ENCODE measurements at regions not wholly inside any gene's neighbourhood (a gene's known extent, or its start where the extent isn't known, plus 50 kb on each side); places are given as distances from the start of the nearest gene placed in this dataset.

DNA sequence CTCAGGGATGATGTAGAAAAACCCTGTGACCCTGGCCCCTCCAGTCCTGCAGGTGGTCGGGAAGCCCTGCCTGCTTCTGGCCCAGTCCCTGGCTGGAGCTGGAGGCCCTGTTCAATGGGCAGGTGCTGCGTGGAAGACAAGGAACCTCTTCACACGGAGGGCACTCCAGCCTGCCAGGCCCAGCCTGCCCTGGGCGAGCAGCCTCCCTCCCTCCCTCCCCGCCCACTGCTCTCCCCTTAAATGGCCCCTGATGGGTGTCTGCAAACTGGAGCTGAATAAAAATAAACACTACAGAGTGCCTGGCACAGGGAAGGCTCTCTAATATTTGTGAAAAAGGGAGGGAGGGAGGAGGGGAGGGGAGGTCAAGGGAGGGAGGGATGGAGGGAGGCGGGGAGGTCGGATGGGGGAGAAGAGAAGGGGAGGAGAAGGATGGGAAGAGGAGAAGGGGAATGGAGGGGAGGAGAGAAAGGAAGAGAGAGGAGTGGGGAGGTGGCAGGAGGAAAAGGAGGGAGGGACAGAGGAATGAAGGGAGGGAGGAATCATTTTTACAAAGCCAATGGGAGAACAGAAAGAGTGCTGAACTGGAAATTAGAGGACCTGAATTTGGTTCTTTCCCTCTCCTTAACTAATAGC is 222.8 kb upstream of the TNRC6C start:
- Mint-ChIP-seq H3K4me3 (no peak overlapping the region), H3K36me3 (peaks cover 6% of the 10 kb centered on the region), H3K27me3 (peaks cover 4 to 26% of the 10 kb centered on the region in 2 donors), H3K9me3 (no peaks in the 10 kb centered on the region), H3K27ac (no peak overlapping the region), H3K4me1 (ENCODE audit: low read depth in 2 of 2) (peaks cover 0 to 2% of the 10 kb centered on the region in 2 donors)
- ATAC-seq = no peak
- no peak for DNase-seq (ENCODE audit: low spot score)

DNA sequence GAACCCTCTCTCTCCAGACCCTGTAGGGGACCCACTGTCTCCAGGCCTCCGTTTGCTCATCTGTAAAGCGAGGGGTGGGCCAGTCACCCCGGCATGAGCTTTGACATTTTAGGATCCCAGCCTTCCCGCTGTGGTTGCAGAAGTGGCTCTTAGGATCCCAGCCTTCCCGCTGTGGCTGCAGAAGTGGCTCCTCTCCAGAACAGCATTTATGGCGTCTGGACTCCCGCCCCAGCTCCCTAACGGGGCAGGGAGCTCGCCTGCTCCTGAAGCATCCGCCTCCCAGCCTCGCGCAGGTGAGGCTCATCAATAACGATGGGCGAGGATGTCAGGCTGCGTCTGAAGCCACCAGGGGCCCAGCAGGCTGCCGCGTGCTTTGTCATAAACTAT is 222.3 kb upstream of the TNRC6C start:
- Mint-ChIP-seq H3K9me3 (no peaks in the 10 kb centered on the region), H3K27me3 (peaks cover 4 to 24% of the 10 kb centered on the region in 2 donors), H3K4me1 (ENCODE audit: low read depth in 2 of 2) (peaks cover 0 to 2% of the 10 kb centered on the region in 2 donors), H3K27ac (no peak overlapping the region), H3K36me3 (peaks cover 6% of the 10 kb centered on the region), H3K4me3 (no peak overlapping the region)
- ATAC-seq (no peak), DNase-seq (ENCODE audit: low spot score) (no peak)

DNA sequence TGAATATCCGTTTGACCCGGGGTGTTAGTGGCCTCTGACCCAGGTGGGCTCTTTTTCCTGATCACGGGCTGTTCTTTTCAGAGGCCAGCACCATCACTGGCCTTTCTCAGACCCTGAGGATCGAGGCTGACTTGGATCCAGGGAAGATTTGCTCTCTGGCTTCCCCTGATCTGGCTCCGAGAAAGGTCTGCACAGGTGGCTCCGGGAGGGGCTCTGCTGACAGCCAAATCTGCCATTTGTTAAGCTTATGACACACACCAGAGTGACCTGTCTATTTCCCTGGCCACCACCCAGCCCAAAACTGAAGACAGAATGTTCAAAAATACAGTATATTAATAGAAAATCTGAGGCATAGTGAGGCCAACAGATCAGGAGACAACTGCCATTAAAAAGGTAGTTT is 221.8 kb upstream of the TNRC6C start:
- Mint-ChIP-seq H3K9me3 (no peaks in the 10 kb centered on the region), H3K27me3 (peaks cover 4 to 24% of the 10 kb centered on the region in 2 donors), H3K36me3 (peaks cover 6% of the 10 kb centered on the region), H3K4me3 (no peak overlapping the region), H3K4me1 (ENCODE audit: low read depth in 2 of 2) (peaks cover 0 to 2% of the 10 kb centered on the region in 2 donors), H3K27ac (no peak overlapping the region)
- DNase-seq (ENCODE audit: low spot score) (no peak), ATAC-seq (no peak)

DNA sequence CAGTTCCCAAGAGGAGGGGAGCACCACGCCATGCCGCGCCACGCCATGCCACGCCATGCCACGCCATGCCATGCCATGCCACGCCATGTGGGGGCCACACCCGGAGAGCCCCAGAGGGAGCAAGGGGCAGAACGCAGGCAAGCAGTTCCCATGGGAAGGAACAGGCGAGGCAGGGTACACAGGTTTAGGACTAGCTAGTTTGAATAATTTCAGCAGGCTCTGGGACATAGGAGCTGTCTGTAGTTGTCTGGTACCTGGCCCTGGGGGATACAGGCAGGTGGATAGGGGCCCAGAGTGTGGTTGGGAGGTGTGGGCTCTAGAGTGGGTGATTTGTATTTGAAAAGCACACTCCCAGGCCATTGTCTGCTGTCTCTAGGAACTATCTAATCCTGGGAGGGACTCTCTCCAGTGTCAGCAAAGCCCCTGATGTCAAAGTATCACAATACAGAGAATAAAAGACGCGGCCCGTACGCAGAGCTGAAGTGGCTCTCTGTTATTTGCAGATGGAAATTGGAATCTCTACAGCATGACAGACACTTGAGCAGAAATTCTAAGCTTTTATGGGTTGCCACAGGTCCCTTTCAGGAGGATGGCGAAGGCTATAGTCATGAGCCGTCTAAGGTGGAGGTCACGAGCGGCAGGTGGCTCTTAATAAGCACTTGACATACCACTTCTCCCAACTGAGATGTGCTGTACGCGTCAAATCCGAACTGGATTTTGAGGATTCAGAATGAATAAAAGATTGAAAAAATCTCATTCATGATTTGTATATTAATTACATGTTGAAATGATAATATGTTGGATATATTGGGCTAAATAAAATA is 220.8 kb upstream of the TNRC6C start:
- peaks cover 4 to 18% of the 10 kb centered on the region in 2 donors for H3K27me3 Mint-ChIP-seq
- H3K36me3 Mint-ChIP-seq = peaks cover 3% of the 10 kb centered on the region
- H3K4me1 Mint-ChIP-seq (ENCODE audit: low read depth in 2 of 2) = peaks cover 0 to 2% of the 10 kb centered on the region in 2 donors
- H3K9me3 Mint-ChIP-seq = no peaks in the 10 kb centered on the region
- ATAC-seq = no peak
- H3K27ac Mint-ChIP-seq = no peak overlapping the region
- no peak for DNase-seq (ENCODE audit: low spot score)
- no peak overlapping the region for H3K4me3 Mint-ChIP-seq

DNA sequence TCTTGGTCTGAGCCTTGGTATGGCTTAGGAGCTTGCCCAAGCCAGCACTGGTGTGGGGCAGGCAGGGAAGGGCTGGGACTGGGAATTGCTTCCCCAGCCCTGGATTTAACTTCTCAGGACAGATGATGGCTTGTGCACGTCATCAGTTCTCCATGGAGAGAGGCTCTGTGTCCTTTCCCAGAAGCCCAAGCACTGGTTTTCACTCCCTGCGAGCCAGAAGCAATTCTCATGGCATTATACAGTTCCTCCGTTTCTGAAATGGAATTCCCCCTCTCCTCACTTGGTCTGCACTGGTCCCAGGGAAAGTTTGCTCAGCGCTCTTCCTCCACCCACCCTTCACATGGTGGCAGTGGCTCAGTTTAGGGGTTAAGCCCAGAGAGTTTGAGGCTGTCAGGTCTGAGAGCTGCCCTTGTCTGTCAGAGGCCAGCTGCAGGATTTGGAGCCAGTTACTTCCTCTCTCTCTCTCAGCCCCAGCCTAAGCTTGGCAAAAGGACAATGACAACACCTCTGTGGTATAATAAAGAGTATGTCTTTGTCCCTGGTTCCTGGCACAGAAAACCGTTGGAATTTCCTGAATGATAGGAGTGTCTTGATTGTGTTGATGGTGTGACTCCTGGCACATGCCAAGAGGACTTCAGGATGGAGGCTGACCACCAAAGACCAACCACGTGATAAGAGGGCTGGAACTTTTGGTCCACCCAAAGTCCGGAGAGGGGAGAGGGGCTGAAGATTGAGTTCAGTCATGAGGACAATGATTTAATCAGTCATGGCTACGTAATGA is 219.6 kb upstream of the TNRC6C start:
- ATAC-seq (no peak), DNase-seq (ENCODE audit: low spot score) (no peak)
- H3K4me3 Mint-ChIP-seq = no peak overlapping the region
- H3K9me3 Mint-ChIP-seq = no peaks in the 10 kb centered on the region
- no peaks in the 10 kb centered on the region for H3K36me3 Mint-ChIP-seq
- no peak overlapping the region for H3K27ac Mint-ChIP-seq
- no peaks in the 10 kb centered on the region for H3K4me1 Mint-ChIP-seq (ENCODE audit: low read depth in 2 of 2)
- peaks cover 0 to 7% of the 10 kb centered on the region in 2 donors for H3K27me3 Mint-ChIP-seq

DNA sequence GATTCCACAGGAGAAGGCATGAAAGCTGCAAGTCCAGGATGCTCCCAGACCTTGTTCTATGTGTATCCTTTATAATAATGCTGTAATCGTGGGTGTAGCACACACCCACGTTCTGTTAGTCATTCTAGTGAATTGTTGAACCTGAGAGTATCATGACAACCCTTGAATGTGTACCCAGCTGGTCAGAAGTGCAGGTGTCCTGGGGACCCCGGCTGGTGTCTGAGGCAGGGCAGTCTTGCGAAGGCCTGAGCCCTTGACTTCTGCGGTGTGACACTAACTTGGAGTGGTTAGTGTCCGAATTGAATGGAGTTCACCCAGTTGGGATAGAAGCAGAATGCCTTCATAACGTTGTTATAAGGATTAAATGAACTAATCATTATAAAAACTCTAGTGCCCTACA is 218.0 kb upstream of the TNRC6C start:
- H3K4me3 Mint-ChIP-seq = no peak overlapping the region
- ATAC-seq (no peak), DNase-seq (ENCODE audit: low spot score) (no peak)
- no peaks in the 10 kb centered on the region for H3K36me3 Mint-ChIP-seq
- H3K27me3 Mint-ChIP-seq = peaks cover 0 to 5% of the 10 kb centered on the region in 2 donors
- H3K27ac Mint-ChIP-seq = no peak overlapping the region
- no peaks in the 10 kb centered on the region for H3K9me3 Mint-ChIP-seq
- no peaks in the 10 kb centered on the region for H3K4me1 Mint-ChIP-seq (ENCODE audit: low read depth in 2 of 2)

DNA sequence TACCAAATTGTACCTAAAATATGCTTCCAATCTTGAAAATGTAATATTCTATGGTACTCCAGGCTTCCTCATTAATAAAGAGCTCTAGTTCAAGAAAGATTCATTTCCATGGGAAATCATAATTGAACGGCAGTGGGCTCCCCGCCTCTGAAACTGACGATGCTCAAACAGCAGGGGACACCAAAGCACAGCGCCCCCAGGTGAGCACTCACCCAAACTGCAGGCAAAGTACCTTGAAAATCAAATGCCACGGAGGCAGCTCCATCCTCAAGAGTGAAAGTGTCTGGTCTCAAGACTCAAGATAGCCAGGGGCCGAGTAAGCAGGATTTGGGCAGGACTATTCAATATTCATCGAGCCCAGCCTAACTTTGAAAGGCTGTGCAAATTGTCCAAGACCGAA is 217.4 kb upstream of the TNRC6C start:
- Mint-ChIP-seq H3K4me1 (ENCODE audit: low read depth in 2 of 2) (no peaks in the 10 kb centered on the region), H3K27ac (no peak overlapping the region), H3K36me3 (no peaks in the 10 kb centered on the region), H3K27me3 (peaks cover 0 to 5% of the 10 kb centered on the region in 2 donors), H3K9me3 (no peaks in the 10 kb centered on the region), H3K4me3 (no peak overlapping the region)
- DNase-seq (ENCODE audit: low spot score) (no peak), ATAC-seq (no peak)

DNA sequence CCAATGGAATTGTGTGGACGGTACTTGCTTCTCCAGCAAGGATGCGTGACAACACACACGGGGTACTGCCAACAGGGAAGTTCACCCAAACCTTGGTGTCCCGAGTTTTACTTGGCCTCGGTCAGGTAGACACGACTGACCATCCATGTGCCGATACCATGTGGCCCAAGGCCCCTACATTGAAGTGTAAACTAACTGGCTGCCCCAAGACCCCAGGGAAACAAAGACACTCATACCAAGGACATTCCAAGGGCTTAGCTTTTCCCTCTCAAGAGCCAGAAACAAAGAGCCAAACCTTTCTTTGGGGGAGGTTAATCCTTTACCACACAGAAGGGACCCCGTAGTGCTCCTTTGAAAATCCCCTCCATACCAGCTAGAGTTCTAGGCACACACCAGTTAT is 215.9 kb upstream of the TNRC6C start:
- Mint-ChIP-seq H3K27me3 (peaks cover 0 to 5% of the 10 kb centered on the region in 2 donors), H3K4me1 (ENCODE audit: low read depth in 2 of 2) (no peaks in the 10 kb centered on the region), H3K27ac (no peak overlapping the region), H3K4me3 (no peak overlapping the region), H3K36me3 (no peaks in the 10 kb centered on the region), H3K9me3 (no peaks in the 10 kb centered on the region)
- ATAC-seq = no peak
- DNase-seq (ENCODE audit: low spot score) = no peak

DNA sequence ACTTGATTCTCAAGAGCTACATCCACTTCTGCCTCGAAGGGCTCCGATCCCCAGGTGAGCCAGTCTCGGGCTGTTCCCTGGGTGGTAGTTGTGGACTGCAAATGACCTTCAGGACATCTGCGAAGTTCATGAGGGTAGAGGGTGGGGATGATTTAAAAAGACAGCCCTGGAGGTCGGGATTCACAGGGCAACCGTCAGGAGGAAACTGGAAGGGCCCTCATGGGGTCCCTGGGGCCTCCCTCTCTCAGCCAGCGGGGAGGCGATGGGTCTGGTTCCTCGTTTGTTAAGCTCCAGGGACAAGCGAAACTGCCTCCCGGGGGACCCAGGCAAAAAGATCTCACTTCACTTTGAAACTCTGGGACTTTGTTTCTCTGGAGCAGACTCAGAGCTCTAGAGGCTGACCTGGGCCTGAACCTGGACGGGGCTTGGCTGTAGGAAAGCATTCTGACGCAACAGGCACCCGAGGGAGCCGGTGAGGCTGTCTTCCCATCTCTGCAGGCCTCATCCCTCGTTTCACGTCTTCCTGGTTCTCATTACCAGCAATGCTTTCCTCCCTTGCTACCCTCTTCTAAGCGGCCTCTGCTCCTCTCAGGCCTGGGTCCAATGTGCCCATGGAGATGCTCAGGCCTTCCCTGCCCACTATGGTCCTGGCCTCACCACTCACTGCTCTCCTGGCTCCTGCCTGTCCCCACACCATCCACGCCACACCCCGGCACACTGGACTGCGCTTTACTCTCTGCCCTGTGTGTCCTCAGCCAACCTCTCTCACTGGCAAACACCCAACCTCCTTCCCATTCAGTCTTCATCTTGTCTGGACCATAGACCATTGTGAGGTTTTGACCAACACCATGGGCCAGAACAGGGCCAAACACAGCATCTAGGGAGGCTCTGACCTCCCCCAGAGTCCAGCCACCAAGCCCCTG is 214.2 kb upstream of the TNRC6C start:
- Mint-ChIP-seq H3K4me1 (ENCODE audit: low read depth in 2 of 2) (no peaks in the 10 kb centered on the region), H3K27ac (no peak overlapping the region), H3K36me3 (no peaks in the 10 kb centered on the region), H3K27me3 (peaks cover 0 to 5% of the 10 kb centered on the region in 2 donors), H3K9me3 (no peaks in the 10 kb centered on the region), H3K4me3 (no peak overlapping the region)
- ATAC-seq (no peak), DNase-seq (ENCODE audit: low spot score) (no peak)

DNA sequence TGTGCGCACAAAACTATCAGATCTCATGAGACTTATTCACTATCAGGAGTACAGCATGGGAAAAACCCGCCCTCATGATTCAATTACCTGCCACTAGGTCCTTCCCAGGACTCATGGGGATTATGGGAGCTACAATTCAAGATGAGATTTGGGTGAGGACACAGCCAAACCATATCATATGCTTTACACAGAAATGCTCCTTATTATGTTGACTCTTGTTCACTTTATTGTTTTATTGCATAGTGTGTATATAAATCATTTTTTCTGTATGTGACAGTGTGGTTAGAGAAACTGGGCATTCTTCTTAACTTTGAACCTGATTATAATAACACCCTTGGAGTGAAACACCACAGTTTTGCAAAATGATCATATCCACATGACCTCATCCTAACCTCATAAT is 212.8 kb upstream of the TNRC6C start:
- Mint-ChIP-seq H3K27ac (no peak overlapping the region), H3K4me3 (no peak overlapping the region), H3K9me3 (no peaks in the 10 kb centered on the region), H3K36me3 (no peaks in the 10 kb centered on the region), H3K27me3 (no peaks in the 10 kb centered on the region), H3K4me1 (ENCODE audit: low read depth in 2 of 2) (no peaks in the 10 kb centered on the region)
- no peak for DNase-seq (ENCODE audit: low spot score)
- ATAC-seq = no peak

DNA sequence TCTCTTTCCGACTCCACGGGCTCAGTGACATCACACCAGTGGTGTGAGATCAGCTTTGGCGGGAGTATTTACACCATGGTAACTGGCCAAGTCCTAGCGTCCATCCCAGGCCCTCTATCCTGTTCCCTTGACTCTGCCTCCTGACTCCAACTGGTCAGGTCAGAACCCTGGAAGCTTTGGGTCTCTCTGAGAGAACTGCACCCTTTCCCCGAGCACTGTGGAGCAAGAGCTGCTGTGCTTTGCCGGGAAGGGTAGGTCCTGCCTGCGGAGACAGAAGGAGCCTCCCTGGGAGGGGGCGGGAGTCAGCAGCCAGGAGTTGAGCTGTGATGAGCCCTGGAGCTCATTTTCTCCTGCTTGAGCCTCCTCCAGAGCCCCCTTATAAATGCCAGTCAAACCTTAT is 212.1 kb upstream of the TNRC6C start:
- DNase-seq (ENCODE audit: low spot score) (no peak), ATAC-seq (no peak)
- no peaks in the 10 kb centered on the region for H3K9me3 Mint-ChIP-seq
- no peak overlapping the region for H3K4me3 Mint-ChIP-seq
- no peaks in the 10 kb centered on the region for H3K36me3 Mint-ChIP-seq
- H3K27me3 Mint-ChIP-seq = no peaks in the 10 kb centered on the region
- H3K4me1 Mint-ChIP-seq (ENCODE audit: low read depth in 2 of 2) = no peaks in the 10 kb centered on the region
- H3K27ac Mint-ChIP-seq = no peak overlapping the region

DNA sequence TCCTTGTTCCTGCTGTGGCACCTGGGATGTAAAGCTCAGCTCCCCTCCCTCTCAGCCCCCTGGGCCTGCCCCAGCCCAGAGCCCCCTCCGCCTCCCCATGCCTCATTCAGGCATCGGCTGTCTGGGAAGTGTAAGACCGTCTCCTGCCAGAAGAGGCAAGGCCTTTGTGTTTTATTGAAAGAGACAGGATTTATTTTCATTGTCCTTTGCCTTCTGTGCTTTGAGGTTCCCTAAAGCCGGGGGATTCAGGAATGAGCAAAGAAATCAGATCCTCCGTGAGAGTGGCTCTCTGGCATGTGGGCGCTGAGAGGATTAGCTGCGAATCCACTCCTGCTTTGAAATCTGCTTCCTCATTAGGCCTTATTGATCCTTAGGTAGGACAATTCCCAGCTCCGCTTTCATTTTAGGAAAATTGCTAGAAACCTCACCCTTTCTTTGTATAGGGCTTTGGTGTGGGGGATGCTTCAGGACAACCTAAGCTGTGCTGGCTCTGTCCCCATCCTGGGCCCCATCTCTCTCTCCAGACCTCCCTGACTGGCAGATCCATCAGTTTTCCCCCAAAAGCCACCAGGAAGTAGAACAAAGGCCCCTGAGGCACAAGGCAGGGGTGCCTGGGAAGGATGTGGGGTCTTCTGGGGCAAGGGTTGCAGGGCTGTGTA is 211.5 kb upstream of the TNRC6C start:
- Mint-ChIP-seq H3K27me3 (no peaks in the 10 kb centered on the region), H3K9me3 (no peaks in the 10 kb centered on the region), H3K4me1 (ENCODE audit: low read depth in 2 of 2) (no peaks in the 10 kb centered on the region), H3K27ac (no peak overlapping the region), H3K36me3 (no peaks in the 10 kb centered on the region), H3K4me3 (no peak overlapping the region)
- DNase-seq (ENCODE audit: low spot score) (no peak), ATAC-seq (no peak)

DNA sequence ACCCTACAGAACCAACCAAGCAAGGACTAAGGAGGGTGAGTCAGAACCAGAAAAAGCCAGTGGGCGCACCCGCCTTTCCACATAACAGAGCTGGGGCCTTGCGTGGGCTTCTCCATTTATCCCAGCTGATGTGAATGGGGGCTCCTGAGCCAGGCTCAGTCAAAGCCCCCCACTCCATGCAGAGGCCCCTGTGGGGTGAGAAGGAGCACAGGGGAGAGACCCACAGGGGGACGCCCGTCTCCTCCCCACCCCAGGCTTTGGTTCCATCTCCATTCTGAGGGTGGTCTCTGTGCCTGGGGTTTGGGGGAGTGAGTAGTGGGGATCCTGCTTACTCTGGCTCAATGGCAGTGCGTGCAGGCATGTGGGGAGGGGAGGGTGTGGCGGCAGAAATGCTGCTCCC is 210.1 kb upstream of the TNRC6C start:
- H3K27me3 Mint-ChIP-seq = no peaks in the 10 kb centered on the region
- H3K4me1 Mint-ChIP-seq (ENCODE audit: low read depth in 2 of 2) = no peaks in the 10 kb centered on the region
- no peaks in the 10 kb centered on the region for H3K9me3 Mint-ChIP-seq
- H3K36me3 Mint-ChIP-seq = no peaks in the 10 kb centered on the region
- ATAC-seq (no peak), DNase-seq (ENCODE audit: low spot score) (no peak)
- no peak overlapping the region for H3K27ac Mint-ChIP-seq
- no peak overlapping the region for H3K4me3 Mint-ChIP-seq
